ENCODE measurements at regions not wholly inside any gene's neighbourhood (a gene's known extent, or its start where the extent isn't known, plus 50 kb on each side); places are given as distances from the start of the nearest gene placed in this dataset.

DNA sequence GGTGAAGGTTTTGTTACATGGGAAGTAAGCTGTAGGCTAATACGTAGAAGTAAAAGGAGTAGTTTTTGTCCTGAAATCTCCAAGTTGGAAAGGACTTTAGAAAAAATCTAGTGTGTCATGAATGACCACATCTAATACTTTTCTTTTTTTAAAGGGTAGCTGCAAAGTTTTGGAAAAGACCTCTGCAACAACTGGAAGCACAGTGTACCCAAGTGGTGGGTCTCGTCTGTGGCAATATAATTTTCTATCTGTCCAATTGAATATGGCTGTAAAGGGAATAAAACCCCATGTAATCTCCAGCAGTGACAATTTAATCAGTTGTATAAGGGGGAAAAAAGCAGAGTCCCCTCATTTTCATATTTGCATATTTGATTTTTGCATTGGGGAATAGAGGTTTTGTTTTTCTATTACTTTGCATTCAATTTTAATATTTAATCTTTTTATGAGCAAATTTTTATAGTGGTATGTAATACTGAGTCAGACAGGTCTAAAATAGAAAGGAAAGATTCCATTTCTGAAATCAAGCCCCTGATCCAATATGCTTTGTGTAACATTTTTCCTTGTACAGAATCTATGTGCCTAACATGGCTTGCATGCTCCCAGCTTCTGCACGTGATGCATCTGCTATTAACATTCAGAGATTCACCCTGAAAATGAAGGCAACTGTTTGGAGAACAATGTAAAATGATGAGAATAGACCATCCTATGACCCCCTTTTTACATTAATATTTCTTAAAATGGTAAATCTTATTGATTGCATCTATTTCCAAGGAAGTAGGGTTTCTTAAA, 531.4 kb downstream of the ZIC1 start:
- Histone ChIP-seq H3K27me3 (no peaks in the 10 kb centered on the region), H3K9me3 (no peaks in the 10 kb centered on the region), H3K27ac (peak overlapping the region in 1 of 12 donors; percentile 16), H3K4me1 (no peaks in the 10 kb centered on the region), H3K36me3 (no peaks in the 10 kb centered on the region), H3K4me3 (peak overlapping the region in 5 of 12 donors; percentile 21 to 50 (median 38))
- intact Hi-C loops (cut with DNase I), result no loop called here
- no peak for TF ChIP-seq POLR2A (IDR thresholded peaks at IDR 0.05)
- TF ChIP-seq, protein P1, sequence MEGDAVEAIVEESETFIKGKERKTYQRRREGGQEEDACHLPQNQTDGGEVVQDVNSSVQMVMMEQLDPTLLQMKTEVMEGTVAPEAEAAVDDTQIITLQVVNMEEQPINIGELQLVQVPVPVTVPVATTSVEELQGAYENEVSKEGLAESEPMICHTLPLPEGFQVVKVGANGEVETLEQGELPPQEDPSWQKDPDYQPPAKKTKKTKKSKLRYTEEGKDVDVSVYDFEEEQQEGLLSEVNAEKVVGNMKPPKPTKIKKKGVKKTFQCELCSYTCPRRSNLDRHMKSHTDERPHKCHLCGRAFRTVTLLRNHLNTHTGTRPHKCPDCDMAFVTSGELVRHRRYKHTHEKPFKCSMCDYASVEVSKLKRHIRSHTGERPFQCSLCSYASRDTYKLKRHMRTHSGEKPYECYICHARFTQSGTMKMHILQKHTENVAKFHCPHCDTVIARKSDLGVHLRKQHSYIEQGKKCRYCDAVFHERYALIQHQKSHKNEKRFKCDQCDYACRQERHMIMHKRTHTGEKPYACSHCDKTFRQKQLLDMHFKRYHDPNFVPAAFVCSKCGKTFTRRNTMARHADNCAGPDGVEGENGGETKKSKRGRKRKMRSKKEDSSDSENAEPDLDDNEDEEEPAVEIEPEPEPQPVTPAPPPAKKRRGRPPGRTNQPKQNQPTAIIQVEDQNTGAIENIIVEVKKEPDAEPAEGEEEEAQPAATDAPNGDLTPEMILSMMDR (IDR thresholded peaks at IDR 0.05), result peak in 3 of 12 donors; percentile 16 to 27 (median 17)
- DNase-seq, result no peak
- 70 to 79% (median 75%) methylated on average over 3 of the region's 3 CpGs for WGBS, 4 donors
- no peak for ATAC-seq

DNA sequence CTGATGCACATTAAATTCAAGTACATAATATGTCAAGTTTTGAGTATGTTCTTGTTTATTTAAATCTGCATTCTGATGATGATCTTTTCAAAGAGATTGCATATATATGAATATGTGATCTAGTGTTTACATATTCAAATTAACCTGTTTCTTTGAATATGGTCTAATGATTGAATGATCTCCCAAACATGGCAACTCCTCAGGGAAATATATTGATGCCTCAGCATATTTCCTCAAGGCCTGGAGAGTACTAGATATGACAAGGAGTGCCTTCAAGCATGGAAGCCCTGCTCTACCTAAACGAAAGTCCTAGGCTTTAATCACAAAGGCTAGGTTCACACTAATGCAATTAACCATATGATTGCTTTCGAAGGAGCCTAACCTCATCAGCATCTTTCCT, 532.8 kb downstream of the ZIC1 start:
- no peak overlapping the region for H3K4me3 ChIP-seq
- peaks cover 0 to 5% (median 0%) of the 10 kb centered on the region in 12 donors for H3K4me1 ChIP-seq
- no peak overlapping the region for H3K27ac ChIP-seq
- WGBS, 4 donors, result 76 to 79% (median 78%) methylated on average over 2 of the region's 2 CpGs
- H3K9me3 ChIP-seq, result no peaks in the 10 kb centered on the region
- H3K27me3 ChIP-seq, result no peaks in the 10 kb centered on the region
- intact Hi-C loops (cut with DNase I), result no loop called here
- TF ChIP-seq POLR2A (IDR thresholded peaks at IDR 0.05), result no peak
- TF ChIP-seq, protein P1 (IDR thresholded peaks at IDR 0.05), result no peak
- ATAC-seq (no peak), DNase-seq (no peak)
- H3K36me3 ChIP-seq, result no peaks in the 10 kb centered on the region

DNA sequence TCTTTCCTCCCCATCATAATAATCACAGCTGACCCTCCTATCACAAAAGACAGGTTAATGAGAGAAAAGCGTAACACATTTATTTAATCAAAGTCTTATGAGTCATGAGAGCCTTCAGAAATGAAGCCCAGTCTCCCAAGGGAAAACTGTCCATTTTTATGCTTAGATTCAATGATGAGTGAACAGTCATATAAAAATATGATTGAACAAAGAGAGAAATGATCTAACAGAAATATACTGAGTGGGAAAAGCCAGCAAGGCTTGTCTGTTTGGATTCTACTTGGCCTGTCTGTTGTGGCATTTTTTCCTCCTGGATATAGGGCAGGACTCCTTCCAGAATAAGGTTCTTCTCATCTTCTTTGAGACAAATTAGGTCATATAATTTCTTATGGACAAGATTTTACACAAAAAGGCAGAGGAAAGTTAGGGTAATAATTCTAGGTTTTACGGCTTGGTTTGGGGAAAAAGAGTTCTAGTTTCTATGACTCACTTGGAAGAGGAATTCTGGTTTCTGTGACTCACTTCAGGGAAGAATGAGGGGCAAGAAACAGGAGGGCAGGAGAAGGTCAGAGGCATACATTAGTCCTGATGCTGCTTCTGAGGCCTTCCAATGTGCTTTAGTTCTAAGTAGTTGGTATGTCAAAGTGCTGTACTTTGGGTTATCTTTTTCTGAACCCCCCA, 534.2 kb downstream of the ZIC1 start:
- Histone ChIP-seq H3K27me3 (no peaks in the 10 kb centered on the region), H3K9me3 (no peaks in the 10 kb centered on the region), H3K4me1 (peaks cover 0 to 5% (median 0%) of the 10 kb centered on the region in 12 donors), H3K27ac (peak overlapping the region in 4 of 12 donors; percentile 11 to 43 (median 26)), H3K36me3 (no peaks in the 10 kb centered on the region), H3K4me3 (no peak overlapping the region)
- DNase-seq (no peak), ATAC-seq (peak in 1 of 4 donors; percentile 60)
- 82 to 91% (median 87%) methylated on average over 2 of the region's 2 CpGs for WGBS, 4 donors
- TF ChIP-seq, protein P1 (IDR thresholded peaks at IDR 0.05), result no peak
- no peak for TF ChIP-seq POLR2A (IDR thresholded peaks at IDR 0.05)
- intact Hi-C loops (cut with DNase I), result no loop called here

DNA sequence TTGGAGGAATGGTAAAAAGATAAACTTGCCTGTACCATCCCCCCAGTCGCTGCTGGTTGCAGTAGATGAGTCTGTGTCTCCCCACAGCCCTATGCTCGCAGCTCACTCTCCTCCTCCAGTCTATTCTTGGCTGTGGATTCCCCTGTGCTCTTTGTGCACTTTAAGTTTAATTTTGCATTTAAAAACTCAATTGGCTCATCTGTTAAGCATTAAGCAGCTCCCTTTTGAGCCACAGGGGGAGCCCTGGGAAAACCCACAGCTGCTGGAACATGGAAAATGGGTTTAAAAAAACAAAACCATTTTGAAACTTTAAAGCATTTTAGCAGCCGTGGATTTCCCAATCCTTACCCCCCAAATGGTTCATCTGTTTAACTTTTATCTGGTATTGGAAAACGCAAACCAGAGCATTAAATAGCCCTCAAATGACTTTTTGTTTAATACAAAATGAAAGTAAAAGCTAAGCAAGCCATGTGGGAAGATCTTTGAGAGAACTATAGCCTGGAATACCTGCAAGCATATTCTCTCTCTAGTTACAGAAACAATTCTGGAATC, 536.9 kb downstream of the ZIC1 start:
- peak overlapping the region in 8 of 12 donors; percentile 6 to 50 (median 26) for H3K27ac ChIP-seq
- intact Hi-C loops (cut with DNase I), result no loop called here
- peak overlapping the region in 9 of 12 donors; percentile 18 to 50 (median 39) for H3K4me3 ChIP-seq
- no peak for TF ChIP-seq POLR2A (IDR thresholded peaks at IDR 0.05)
- TF ChIP-seq, protein P1 (IDR thresholded peaks at IDR 0.05), result peak; percentile 10 to 72 (median 38)
- WGBS, 4 donors, result 20 to 31% (median 22%) methylated on average over 4 of the region's 4 CpGs
- H3K36me3 ChIP-seq, result no peaks in the 10 kb centered on the region
- peak; percentile 64 to 92 (median 82) for ATAC-seq
- no peaks in the 10 kb centered on the region for H3K27me3 ChIP-seq
- H3K4me1 ChIP-seq, result peaks cover 0 to 5% (median 0%) of the 10 kb centered on the region in 12 donors
- DNase-seq, result peak in 4 of 5 donors; percentile 18 to 54 (median 33)
- H3K9me3 ChIP-seq, result no peaks in the 10 kb centered on the region
